ENCODE measurements at regions not wholly inside any gene's neighbourhood (a gene's known extent, or its start where the extent isn't known, plus 50 kb on each side); places are given as distances from the start of the nearest gene placed in this dataset.
"Not testable (repeated sequence)": the region's sequence is repeated elsewhere in the genome, so short reads cannot be mapped to it uniquely, and the experiment has no call there.

GRCh38 chr1:203559523-203559922, 65.6 kb downstream of the OPTC start:
- DNase-seq (ENCODE audit: low spot score) = peak; percentile 54

GRCh38 chr1:203561761-203562160, 64.9 kb upstream of the ATP2B4 start:
- DNase-seq (ENCODE audit: low spot score) = not testable (repeated sequence)

- DNase-seq (ENCODE audit: low spot score) = peak; percentile 31
Observed at GRCh38 chr1:203563291-203563690, 63.3 kb upstream of the ATP2B4 start.

GRCh38 chr1:203564024-203564423, 62.6 kb upstream of the ATP2B4 start:
- DNase-seq (ENCODE audit: low spot score) = peak; percentile 44

- DNase-seq (ENCODE audit: low spot score) = no peak
Observed at GRCh38 chr1:203565049-203565448, 61.6 kb upstream of the ATP2B4 start.

- DNase-seq (ENCODE audit: low spot score) = no peak
Observed at GRCh38 chr1:203565981-203566380, 60.7 kb upstream of the ATP2B4 start.

- not testable (repeated sequence) for DNase-seq (ENCODE audit: low spot score)
Observed at GRCh38 chr1:203566966-203567365, 59.7 kb upstream of the ATP2B4 start.

- DNase-seq (ENCODE audit: low spot score) = no peak
Observed at GRCh38 chr1:203567596-203567995, 59.0 kb upstream of the ATP2B4 start.

GRCh38 chr1:203569490-203570318, 56.9 kb upstream of the ATP2B4 start:
- peak; percentile 72 for DNase-seq (ENCODE audit: low spot score)

- no peak for DNase-seq (ENCODE audit: low spot score)
Observed at GRCh38 chr1:203570805-203571204, 55.8 kb upstream of the ATP2B4 start.

GRCh38 chr1:203571661-203572060, 55.0 kb upstream of the ATP2B4 start:
- no peak for DNase-seq (ENCODE audit: low spot score)

GRCh38 chr1:203572134-203572625, 54.5 kb upstream of the ATP2B4 start:
- peak; percentile 91 for DNase-seq (ENCODE audit: low spot score)

GRCh38 chr1:203573730-203574129, 52.9 kb upstream of the ATP2B4 start:
- DNase-seq (ENCODE audit: low spot score) = no peak
